ENCODE measurements at regions not wholly inside any gene's neighbourhood (a gene's known extent, or its start where the extent isn't known, plus 50 kb on each side); places are given as distances from the start of the nearest gene placed in this dataset.

DNA sequence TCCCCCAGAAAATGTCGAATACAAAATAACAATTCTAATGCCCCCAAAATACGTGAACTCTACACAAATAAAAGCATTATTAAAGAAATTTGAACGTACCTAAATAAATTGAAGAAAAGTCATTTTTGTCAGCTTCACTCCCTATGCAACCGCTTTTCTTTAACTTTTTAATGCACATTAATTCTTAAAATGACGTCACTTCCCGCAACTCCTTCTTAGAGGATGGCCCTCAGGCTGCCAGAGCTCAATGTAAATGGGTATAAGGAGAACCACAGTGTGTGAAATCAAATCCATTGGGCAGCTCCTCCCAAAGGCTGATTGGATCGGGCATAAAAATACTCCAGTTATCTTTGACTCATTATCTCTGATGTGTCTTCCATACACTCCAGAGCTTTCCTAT, 736.9 kb downstream of the GBE1 start (continued):
- TF ChIP-seq, protein P1, sequence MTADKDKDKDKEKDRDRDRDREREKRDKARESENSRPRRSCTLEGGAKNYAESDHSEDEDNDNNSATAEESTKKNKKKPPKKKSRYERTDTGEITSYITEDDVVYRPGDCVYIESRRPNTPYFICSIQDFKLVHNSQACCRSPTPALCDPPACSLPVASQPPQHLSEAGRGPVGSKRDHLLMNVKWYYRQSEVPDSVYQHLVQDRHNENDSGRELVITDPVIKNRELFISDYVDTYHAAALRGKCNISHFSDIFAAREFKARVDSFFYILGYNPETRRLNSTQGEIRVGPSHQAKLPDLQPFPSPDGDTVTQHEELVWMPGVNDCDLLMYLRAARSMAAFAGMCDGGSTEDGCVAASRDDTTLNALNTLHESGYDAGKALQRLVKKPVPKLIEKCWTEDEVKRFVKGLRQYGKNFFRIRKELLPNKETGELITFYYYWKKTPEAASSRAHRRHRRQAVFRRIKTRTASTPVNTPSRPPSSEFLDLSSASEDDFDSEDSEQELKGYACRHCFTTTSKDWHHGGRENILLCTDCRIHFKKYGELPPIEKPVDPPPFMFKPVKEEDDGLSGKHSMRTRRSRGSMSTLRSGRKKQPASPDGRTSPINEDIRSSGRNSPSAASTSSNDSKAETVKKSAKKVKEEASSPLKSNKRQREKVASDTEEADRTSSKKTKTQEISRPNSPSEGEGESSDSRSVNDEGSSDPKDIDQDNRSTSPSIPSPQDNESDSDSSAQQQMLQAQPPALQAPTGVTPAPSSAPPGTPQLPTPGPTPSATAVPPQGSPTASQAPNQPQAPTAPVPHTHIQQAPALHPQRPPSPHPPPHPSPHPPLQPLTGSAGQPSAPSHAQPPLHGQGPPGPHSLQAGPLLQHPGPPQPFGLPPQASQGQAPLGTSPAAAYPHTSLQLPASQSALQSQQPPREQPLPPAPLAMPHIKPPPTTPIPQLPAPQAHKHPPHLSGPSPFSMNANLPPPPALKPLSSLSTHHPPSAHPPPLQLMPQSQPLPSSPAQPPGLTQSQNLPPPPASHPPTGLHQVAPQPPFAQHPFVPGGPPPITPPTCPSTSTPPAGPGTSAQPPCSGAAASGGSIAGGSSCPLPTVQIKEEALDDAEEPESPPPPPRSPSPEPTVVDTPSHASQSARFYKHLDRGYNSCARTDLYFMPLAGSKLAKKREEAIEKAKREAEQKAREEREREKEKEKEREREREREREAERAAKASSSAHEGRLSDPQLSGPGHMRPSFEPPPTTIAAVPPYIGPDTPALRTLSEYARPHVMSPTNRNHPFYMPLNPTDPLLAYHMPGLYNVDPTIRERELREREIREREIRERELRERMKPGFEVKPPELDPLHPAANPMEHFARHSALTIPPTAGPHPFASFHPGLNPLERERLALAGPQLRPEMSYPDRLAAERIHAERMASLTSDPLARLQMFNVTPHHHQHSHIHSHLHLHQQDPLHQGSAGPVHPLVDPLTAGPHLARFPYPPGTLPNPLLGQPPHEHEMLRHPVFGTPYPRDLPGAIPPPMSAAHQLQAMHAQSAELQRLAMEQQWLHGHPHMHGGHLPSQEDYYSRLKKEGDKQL (CRISPR knock-in tag; IDR thresholded peaks at IDR 0.05; ENCODE audit: borderline replicate concordance) = no peak
- TF ChIP-seq EGR1 (conservative IDR thresholded peaks at IDR 0.05) = no peak
- TF ChIP-seq RAD21 (CRISPR knock-in tag; conservative IDR thresholded peaks at IDR 0.05 in 1 of 2, IDR thresholded peaks at IDR 0.05 in 1 of 2) = no peak
- no peak for TF ChIP-seq RBM14 (IDR thresholded peaks at IDR 0.05; ENCODE audit: borderline replicate concordance, insufficient read depth, low read depth, low read length)
- TF ChIP-seq, protein P2, sequence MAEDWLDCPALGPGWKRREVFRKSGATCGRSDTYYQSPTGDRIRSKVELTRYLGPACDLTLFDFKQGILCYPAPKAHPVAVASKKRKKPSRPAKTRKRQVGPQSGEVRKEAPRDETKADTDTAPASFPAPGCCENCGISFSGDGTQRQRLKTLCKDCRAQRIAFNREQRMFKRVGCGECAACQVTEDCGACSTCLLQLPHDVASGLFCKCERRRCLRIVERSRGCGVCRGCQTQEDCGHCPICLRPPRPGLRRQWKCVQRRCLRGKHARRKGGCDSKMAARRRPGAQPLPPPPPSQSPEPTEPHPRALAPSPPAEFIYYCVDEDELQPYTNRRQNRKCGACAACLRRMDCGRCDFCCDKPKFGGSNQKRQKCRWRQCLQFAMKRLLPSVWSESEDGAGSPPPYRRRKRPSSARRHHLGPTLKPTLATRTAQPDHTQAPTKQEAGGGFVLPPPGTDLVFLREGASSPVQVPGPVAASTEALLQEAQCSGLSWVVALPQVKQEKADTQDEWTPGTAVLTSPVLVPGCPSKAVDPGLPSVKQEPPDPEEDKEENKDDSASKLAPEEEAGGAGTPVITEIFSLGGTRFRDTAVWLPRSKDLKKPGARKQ (CRISPR knock-in tag; IDR thresholded peaks at IDR 0.05) = no peak
- no peak for TF ChIP-seq ZNF354B (CRISPR knock-in tag; IDR thresholded peaks at IDR 0.05)

All from K562 (cell line).